Trophoblast cell (in vitro differentiated cells and primary cell): ENCODE measurements at regions not wholly inside any gene's neighbourhood (a gene's known extent, or its start where the extent isn't known, plus 50 kb on each side); places are given as distances from the start of the nearest gene placed in this dataset.
"Not testable (repeated sequence)": the region's sequence is repeated elsewhere in the genome, so short reads cannot be mapped to it uniquely, and the experiment has no call there.

Experiments used
- DNase-seq, 2 donors: peaks; one replicate each; pipeline ENCODE4 v3.0.0-alpha.2; 2016
- H2AFZ ChIP-seq: 2 replicates; pipeline ENCODE4 v1.6.1; 2013; ENCODE audit warnings: low read length, moderate library complexity, mild to moderate bottlenecking; ENCODE audit not compliant: insufficient read depth, poor library complexity
- H2AK5ac ChIP-seq: 2 replicates; pipeline ENCODE4 v1.6.1; 2013; ENCODE audit warnings: mild to moderate bottlenecking, low read length
- H2BK120ac ChIP-seq: 2 replicates; pipeline ENCODE4 v1.6.1; 2013; ENCODE audit warnings: low read length, mild to moderate bottlenecking, moderate library complexity; ENCODE audit not compliant: insufficient read depth, poor library complexity
- H2BK12ac ChIP-seq: 2 replicates; pipeline ENCODE4 v1.6.1; 2013; ENCODE audit warnings: mild to moderate bottlenecking, low read length, moderate library complexity
- H2BK5ac ChIP-seq: 2 replicates; pipeline ENCODE4 v1.6.1; 2013; ENCODE audit warnings: low read length, low read depth, moderate library complexity, mild to moderate bottlenecking; ENCODE audit not compliant: poor library complexity
- H3K14ac ChIP-seq: 2 replicates; pipeline ENCODE4 v1.6.1; 2013; ENCODE audit warnings: mild to moderate bottlenecking, low read length
- H3K18ac ChIP-seq: 2 replicates; pipeline ENCODE4 v1.6.1; 2013; ENCODE audit warnings: mild to moderate bottlenecking, low read length
- H3K23ac ChIP-seq: 2 replicates; pipeline ENCODE4 v1.6.1; 2013; ENCODE audit warnings: low read length
- H3K27ac ChIP-seq: 2 replicates; pipeline ENCODE4 v1.5.1; 2013; ENCODE audit warnings: low read depth, mild to moderate bottlenecking, inconsistent platforms, low read length, moderate library complexity
- H3K27me3 ChIP-seq: 2 replicates; pipeline ENCODE4 v1.6.1; 2013; ENCODE audit warnings: inconsistent platforms, mild to moderate bottlenecking, low read length, moderate library complexity; ENCODE audit not compliant: insufficient read depth
- H3K36me3 ChIP-seq, 2 experiments: 1 replicate in 1 of 2; 2 replicates in 1 of 2; pipeline ENCODE4 v1.6.1; 2013; ENCODE audit warnings: low read length in 2 of 2, mild to moderate bottlenecking in 2 of 2, moderate library complexity in 1 of 2; ENCODE audit not compliant: insufficient read depth in 2 of 2, control insufficient read depth in 1 of 2
- H3K4ac ChIP-seq: 2 replicates; pipeline ENCODE4 v1.6.1; 2013; ENCODE audit warnings: low read depth, mild to moderate bottlenecking, low read length, moderate library complexity
- H3K4me1 ChIP-seq, 2 experiments: 1 replicate in 1 of 2; 2 replicates in 1 of 2; pipeline ENCODE4 v1.6.1; 2013; ENCODE audit warnings: low read length in 2 of 2, mild to moderate bottlenecking in 2 of 2, moderate library complexity in 1 of 2; ENCODE audit not compliant: insufficient read depth in 2 of 2, control insufficient read depth in 1 of 2
- H3K4me2 ChIP-seq: 2 replicates; pipeline ENCODE4 v1.6.1; 2013; ENCODE audit warnings: inconsistent platforms, mild to moderate bottlenecking, low read length, moderate library complexity
- H3K4me3 ChIP-seq: 2 replicates; pipeline ENCODE4 v1.5.1; 2013; ENCODE audit warnings: mild to moderate bottlenecking, low read depth, low read length, inconsistent platforms
- H3K79me1 ChIP-seq: one replicate; pipeline ENCODE4 v1.6.1; 2013; ENCODE audit warnings: low read length
- H3K79me2 ChIP-seq: 2 replicates; pipeline ENCODE4 v1.6.1; 2013; ENCODE audit warnings: low read length, mild to moderate bottlenecking; ENCODE audit not compliant: control insufficient read depth, insufficient read depth, poor library complexity
- H3K9ac ChIP-seq: 2 replicates; pipeline ENCODE4 v1.6.1; 2013; ENCODE audit warnings: mild to moderate bottlenecking, low read length
- H3K9me3 ChIP-seq: 2 replicates; pipeline ENCODE4 v1.6.1; 2013; ENCODE audit warnings: low read depth, mild to moderate bottlenecking, control low read depth, inconsistent platforms, low read length; ENCODE audit not compliant: insufficient read depth
- H4K12ac ChIP-seq: 2 replicates; pipeline ENCODE4 v1.6.1; 2013; ENCODE audit warnings: low read depth, mild to moderate bottlenecking, low read length, moderate library complexity
- H4K8ac ChIP-seq: 2 replicates; pipeline ENCODE4 v1.6.1; 2013; ENCODE audit warnings: low read depth, mild to moderate bottlenecking, low read length, moderate library complexity
- H4K91ac ChIP-seq: one replicate; pipeline ENCODE4 v1.6.1; 2013; ENCODE audit warnings: low read depth, mild to moderate bottlenecking, low read length, moderate library complexity
- WGBS: extraction: QIAGEN DNeasy Blood & Tissue Kit; methylation state at CpG from one replicate; pipeline ENCODE4 v1.1.7; 2013; ENCODE audit warnings: missing lambda C conversion rate; ENCODE audit not compliant: insufficient read length, insufficient coverage; ENCODE audit errors: extremely low coverage; 5-methylcytosine and 5-hydroxymethylcytosine counted together

GRCh38 chr16:21390634-21391033 lies 112.5 kb upstream of the CRYM start:
- not testable (repeated sequence) for H4K91ac ChIP-seq, H4K8ac ChIP-seq, H3K36me3 ChIP-seq, H3K23ac ChIP-seq, H2AFZ ChIP-seq, H3K18ac ChIP-seq, H3K4me1 ChIP-seq, H2BK5ac ChIP-seq, H3K4me2 ChIP-seq, H3K9ac ChIP-seq, H3K4ac ChIP-seq, H3K4me3 ChIP-seq, H3K9me3 ChIP-seq, DNase-seq, H3K14ac ChIP-seq, H3K79me2 ChIP-seq, H2AK5ac ChIP-seq, H2BK120ac ChIP-seq, H2BK12ac ChIP-seq, H4K12ac ChIP-seq, H3K79me1 ChIP-seq, H3K27ac ChIP-seq, H3K27me3 ChIP-seq
- no CpG with 5 or more reads among the region's 3 CpGs for WGBS

GRCh38 chr16:21389860-21390259 lies 111.8 kb upstream of the CRYM start:
- H3K4me3 ChIP-seq, H4K91ac ChIP-seq, H3K9me3 ChIP-seq, DNase-seq, H3K27me3 ChIP-seq, H4K8ac ChIP-seq, H3K4me2 ChIP-seq, H3K18ac ChIP-seq, H3K36me3 ChIP-seq, H3K4ac ChIP-seq, H2BK5ac ChIP-seq, H3K27ac ChIP-seq, H2AFZ ChIP-seq, H3K9ac ChIP-seq, H2BK120ac ChIP-seq, H3K4me1 ChIP-seq, H3K14ac ChIP-seq, H2BK12ac ChIP-seq, H4K12ac ChIP-seq, H3K79me2 ChIP-seq, H2AK5ac ChIP-seq, H3K79me1 ChIP-seq, H3K23ac ChIP-seq: not testable (repeated sequence)
- no CpG with 5 or more reads among the region's 7 CpGs for whole genome bisulfite sequencing

- H2BK12ac ChIP-seq, H2AFZ ChIP-seq, H4K12ac ChIP-seq, H2AK5ac ChIP-seq, H4K91ac ChIP-seq, H3K36me3 ChIP-seq, H3K27ac ChIP-seq, H2BK120ac ChIP-seq, H3K4ac ChIP-seq, H3K27me3 ChIP-seq, H3K4me2 ChIP-seq, H3K79me2 ChIP-seq, DNase-seq, H3K9ac ChIP-seq, H2BK5ac ChIP-seq, H3K4me3 ChIP-seq, H3K23ac ChIP-seq, H3K9me3 ChIP-seq, H3K18ac ChIP-seq, H3K14ac ChIP-seq, H3K4me1 ChIP-seq, H4K8ac ChIP-seq, H3K79me1 ChIP-seq: not testable (repeated sequence)
- no CpG with 5 or more reads among the region's 3 CpGs for WGBS
Observed at GRCh38 chr16:21387757-21388156, 109.7 kb upstream of the CRYM start.

DNA sequence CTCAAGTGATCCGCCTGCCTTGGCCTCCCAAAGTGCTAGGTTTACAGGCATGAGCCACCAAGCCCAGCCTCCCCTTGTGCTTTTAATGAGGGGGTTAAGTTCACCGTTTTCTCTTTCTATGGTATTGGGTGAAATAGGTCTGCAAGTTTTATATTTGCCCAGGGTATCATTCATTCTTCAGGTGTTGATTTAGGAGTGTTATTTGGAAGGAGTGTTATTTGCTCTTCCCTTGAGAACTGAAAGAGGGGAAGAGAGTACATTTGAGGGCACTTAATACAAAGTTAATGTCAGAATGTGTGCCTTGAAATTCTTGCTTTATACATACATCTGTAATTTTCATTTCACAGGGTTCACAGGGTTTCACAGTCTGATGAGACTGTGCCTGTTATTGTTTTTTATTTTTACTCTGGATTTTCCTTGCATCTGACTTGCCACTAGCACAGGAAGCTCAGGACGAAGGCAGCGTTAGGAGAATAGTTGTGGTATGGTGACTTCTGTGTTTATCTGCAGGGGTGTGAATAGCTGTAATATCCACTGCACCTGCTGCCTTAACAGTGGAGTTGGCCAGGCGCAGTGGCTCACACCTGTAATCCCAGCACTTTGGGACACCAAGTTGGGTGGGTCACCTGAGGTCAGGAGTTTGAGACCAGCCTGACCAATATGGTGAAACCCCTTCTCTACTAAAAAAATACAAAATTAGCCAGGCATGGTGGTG lies 108.3 kb upstream of the CRYM start:
- H2AFZ ChIP-seq, H2BK120ac ChIP-seq, H3K4me2 ChIP-seq, H3K79me1 ChIP-seq, H3K27me3 ChIP-seq, H3K23ac ChIP-seq, H3K4me1 ChIP-seq, DNase-seq, H3K18ac ChIP-seq, H3K9ac ChIP-seq, H3K27ac ChIP-seq, H4K91ac ChIP-seq, H4K12ac ChIP-seq, H3K36me3 ChIP-seq, H3K14ac ChIP-seq, H3K9me3 ChIP-seq, H4K8ac ChIP-seq, H2BK5ac ChIP-seq, H3K4me3 ChIP-seq, H3K4ac ChIP-seq, H3K79me2 ChIP-seq, H2BK12ac ChIP-seq, H2AK5ac ChIP-seq: not testable (repeated sequence)
- no CpG with 5 or more reads among the region's 5 CpGs for WGBS
